ENCODE measurements at regions not wholly inside any gene's neighbourhood (a gene's known extent, or its start where the extent isn't known, plus 50 kb on each side); places are given as distances from the start of the nearest gene placed in this dataset.

DNA sequence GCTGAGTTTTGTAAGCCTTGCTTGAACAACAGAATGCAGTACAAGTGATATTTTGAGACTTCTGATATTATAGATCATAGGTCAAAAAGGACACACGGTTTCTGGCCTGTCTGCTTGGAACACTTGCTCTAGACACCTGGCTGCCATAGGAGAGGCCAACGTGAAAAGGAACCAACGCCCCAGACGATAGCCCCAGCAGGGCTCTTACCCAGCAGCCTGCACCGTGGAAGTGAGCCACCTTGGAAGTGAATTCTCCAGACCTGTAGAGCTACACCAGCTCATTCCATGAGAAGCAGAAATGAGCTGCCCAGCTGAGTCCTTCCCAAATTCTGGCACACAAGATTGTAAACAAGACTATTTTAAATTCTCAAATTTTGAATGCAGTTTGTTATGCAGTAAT is 323.1 kb downstream of the FBXO8 start:
- H3K18ac ChIP-seq (ENCODE audit: insufficient read length, low read depth, low read length): no peak overlapping the region
- Mint-ChIP-seq H3K9me3 (no peaks in the 10 kb centered on the region), H3K4me3 (no peak overlapping the region), H3K27ac (no peak overlapping the region), H3K4me1 (no peaks in the 10 kb centered on the region), H3K27me3 (ENCODE audit: low read depth) (no peaks in the 10 kb centered on the region), H3K36me3 (ENCODE audit: insufficient read depth in 1 of 3, low read depth in 3 of 3) (no peaks in the 10 kb centered on the region)
- no peak overlapping the region for H2BK5ac ChIP-seq (ENCODE audit: insufficient read length, low read length)
- H3T11ph ChIP-seq (ENCODE audit: low read length): no peak overlapping the region
- no peak overlapping the region for H3K23ac ChIP-seq (ENCODE audit: insufficient read length, low read depth, low read length)
- H3K9ac ChIP-seq (ENCODE audit: extremely low read depth, insufficient read length, low read length): no peak overlapping the region
- peak; percentile 30 for DNase-seq
- no peak overlapping the region for H3K14ac ChIP-seq (ENCODE audit: insufficient read depth, low read length)
- H3K23me2 ChIP-seq (ENCODE audit: insufficient read length, low read depth, low read length, poor library complexity, severe bottlenecking): no peaks in the 10 kb centered on the region
- TF ChIP-seq, protein P1, sequence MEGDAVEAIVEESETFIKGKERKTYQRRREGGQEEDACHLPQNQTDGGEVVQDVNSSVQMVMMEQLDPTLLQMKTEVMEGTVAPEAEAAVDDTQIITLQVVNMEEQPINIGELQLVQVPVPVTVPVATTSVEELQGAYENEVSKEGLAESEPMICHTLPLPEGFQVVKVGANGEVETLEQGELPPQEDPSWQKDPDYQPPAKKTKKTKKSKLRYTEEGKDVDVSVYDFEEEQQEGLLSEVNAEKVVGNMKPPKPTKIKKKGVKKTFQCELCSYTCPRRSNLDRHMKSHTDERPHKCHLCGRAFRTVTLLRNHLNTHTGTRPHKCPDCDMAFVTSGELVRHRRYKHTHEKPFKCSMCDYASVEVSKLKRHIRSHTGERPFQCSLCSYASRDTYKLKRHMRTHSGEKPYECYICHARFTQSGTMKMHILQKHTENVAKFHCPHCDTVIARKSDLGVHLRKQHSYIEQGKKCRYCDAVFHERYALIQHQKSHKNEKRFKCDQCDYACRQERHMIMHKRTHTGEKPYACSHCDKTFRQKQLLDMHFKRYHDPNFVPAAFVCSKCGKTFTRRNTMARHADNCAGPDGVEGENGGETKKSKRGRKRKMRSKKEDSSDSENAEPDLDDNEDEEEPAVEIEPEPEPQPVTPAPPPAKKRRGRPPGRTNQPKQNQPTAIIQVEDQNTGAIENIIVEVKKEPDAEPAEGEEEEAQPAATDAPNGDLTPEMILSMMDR (conservative IDR thresholded peaks at IDR 0.05): no peak
- no peak overlapping the region for H2BK20ac ChIP-seq (ENCODE audit: low read depth, low read length, poor library complexity, severe bottlenecking)
- no CpG with 5 or more reads among the region's 5 CpGs for WGBS (ENCODE audit: extremely low coverage, insufficient read length, low lambda C conversion rate)
- no peak overlapping the region for H3K56ac ChIP-seq (ENCODE audit: insufficient read length, low read depth, low read length)
- no peak overlapping the region for H3K27ac ChIP-seq (ENCODE audit: insufficient read length, low read depth, low read length)
- no peak overlapping the region for H2AFZ ChIP-seq (ENCODE audit: low read length)
- no peak overlapping the region for H4K91ac ChIP-seq (ENCODE audit: insufficient read length, low read depth, low read length)
- no peak overlapping the region for H2AK5ac ChIP-seq (ENCODE audit: insufficient read length, low read length)
- no peaks in the 10 kb centered on the region for H3K4me1 ChIP-seq (ENCODE audit: insufficient read depth, low read length)
- H3K79me1 ChIP-seq (ENCODE audit: insufficient read depth, low read depth, low read length, poor library complexity, severe bottlenecking): no peaks in the 10 kb centered on the region
- no peak overlapping the region for H3K4ac ChIP-seq (ENCODE audit: low read depth, low read length)
- H3K4me2 ChIP-seq (ENCODE audit: insufficient read depth, insufficient read length, low read length): no peak overlapping the region
- no peaks in the 10 kb centered on the region for H3K9me3 ChIP-seq (ENCODE audit: control insufficient read depth, low read depth, low read length)
- H3K27me3 ChIP-seq (ENCODE audit: insufficient read depth, low read length): no peaks in the 10 kb centered on the region
- no peaks in the 10 kb centered on the region for H4K20me1 ChIP-seq (ENCODE audit: control insufficient read depth, insufficient read depth, insufficient read length)
- H3K79me2 ChIP-seq (ENCODE audit: insufficient read depth, low read length): no peaks in the 10 kb centered on the region
- H4K5ac ChIP-seq (ENCODE audit: insufficient read length, low read depth, low read length): no peak overlapping the region
- no peak overlapping the region for H2BK12ac ChIP-seq (ENCODE audit: insufficient read length, low read depth, low read length)
- no peak overlapping the region for H2BK120ac ChIP-seq (ENCODE audit: low read depth, low read length, poor library complexity, severe bottlenecking)
- H4K8ac ChIP-seq (replicated peaks; ENCODE audit: insufficient read length, low read depth, low read length): no peak overlapping the region
- H2BK15ac ChIP-seq (ENCODE audit: low read depth, low read length): no peak overlapping the region
